Effector memory CD4-positive, alpha-beta T cell (primary cell): ENCODE measurements at regions not wholly inside any gene's neighbourhood (a gene's known extent, or its start where the extent isn't known, plus 50 kb on each side); places are given as distances from the start of the nearest gene placed in this dataset.
"Not testable (repeated sequence)": the region's sequence is repeated elsewhere in the genome, so short reads cannot be mapped to it uniquely, and the experiment has no call there.

Experiments used
- DNase-seq, 3 donors: peaks; one replicate each; pipeline ENCODE4 v3.0.0-alpha.2; 2020
- H3K27ac ChIP-seq: 2 replicates; pipeline ENCODE4 v1.7.0; 2013; ENCODE audit warnings: mild to moderate bottlenecking, low read length, moderate library complexity; ENCODE audit not compliant: insufficient read depth, poor library complexity, severe bottlenecking
- H3K27me3 ChIP-seq: replicated peaks from 2 replicates; pipeline ENCODE4 v1.7.0; 2013; ENCODE audit warnings: mild to moderate bottlenecking, low read length; ENCODE audit not compliant: insufficient read depth, control insufficient read depth, poor library complexity, severe bottlenecking
- H3K36me3 ChIP-seq: 2 replicates; pipeline ENCODE4 v1.7.0; 2013; ENCODE audit warnings: mild to moderate bottlenecking, low read length, moderate library complexity; ENCODE audit not compliant: control insufficient read depth, insufficient read depth
- H3K4me1 ChIP-seq: 2 replicates; pipeline ENCODE4 v1.7.0; 2013; ENCODE audit warnings: low read length, mild to moderate bottlenecking; ENCODE audit not compliant: control insufficient read depth, insufficient read depth, poor library complexity, severe bottlenecking
- H3K4me3 ChIP-seq: 2 replicates; pipeline ENCODE4 v1.7.0; 2013; ENCODE audit warnings: low read length, low read depth, mild to moderate bottlenecking; ENCODE audit not compliant: insufficient read depth, poor library complexity, severe bottlenecking
- H3K9me3 ChIP-seq: 2 replicates; pipeline ENCODE4 v1.7.0; 2013; ENCODE audit warnings: mild to moderate bottlenecking, low read length, moderate library complexity; ENCODE audit not compliant: control insufficient read depth

- Histone ChIP-seq H3K4me3 (no peak overlapping the region), H3K27ac (no peak overlapping the region), H3K4me1 (no peaks in the 10 kb centered on the region), H3K36me3 (no peaks in the 10 kb centered on the region), H3K27me3 (no peaks in the 10 kb centered on the region), H3K9me3 (no peaks in the 10 kb centered on the region)
- no peak for DNase-seq
Observed at GRCh38 chr3:194064380-194065332, 71.3 kb upstream of the HES1 start.

- H3K4me1 ChIP-seq, H3K36me3 ChIP-seq, H3K9me3 ChIP-seq, DNase-seq, H3K4me3 ChIP-seq, H3K27ac ChIP-seq, H3K27me3 ChIP-seq: not testable (repeated sequence)
Observed at GRCh38 chr3:194067327-194067726, 68.6 kb upstream of the HES1 start.

GRCh38 chr3:194067949-194068362, 68.0 kb upstream of the HES1 start:
- peaks cover 10% of the 10 kb centered on the region for H3K4me1 ChIP-seq
- no peak overlapping the region for H3K27ac ChIP-seq
- H3K36me3 ChIP-seq = no peaks in the 10 kb centered on the region
- H3K9me3 ChIP-seq = no peaks in the 10 kb centered on the region
- H3K27me3 ChIP-seq = peaks cover 10% of the 10 kb centered on the region
- no peak overlapping the region for H3K4me3 ChIP-seq
- DNase-seq = no peak

GRCh38 chr3:194069421-194070219, 66.3 kb upstream of the HES1 start:
- Histone ChIP-seq H3K4me3 (no peak overlapping the region), H3K27me3 (peaks cover 10% of the 10 kb centered on the region), H3K9me3 (no peaks in the 10 kb centered on the region), H3K27ac (no peak overlapping the region), H3K4me1 (peaks cover 10% of the 10 kb centered on the region), H3K36me3 (no peaks in the 10 kb centered on the region)
- no peak for DNase-seq

GRCh38 chr3:194070220-194070633, 65.7 kb upstream of the HES1 start:
- no peak for DNase-seq
- no peak overlapping the region for H3K27ac ChIP-seq
- H3K4me1 ChIP-seq = peaks cover 10% of the 10 kb centered on the region
- H3K9me3 ChIP-seq = no peaks in the 10 kb centered on the region
- no peaks in the 10 kb centered on the region for H3K36me3 ChIP-seq
- peaks cover 10% of the 10 kb centered on the region for H3K27me3 ChIP-seq
- H3K4me3 ChIP-seq = peak overlapping the region; percentile 49

GRCh38 chr3:194070634-194071409, 65.1 kb upstream of the HES1 start:
- Histone ChIP-seq H3K9me3 (no peaks in the 10 kb centered on the region), H3K27ac (no peak overlapping the region)

GRCh38 chr3:194072097-194072428, 63.9 kb upstream of the HES1 start:
- Histone ChIP-seq H3K27me3 (peaks cover 10% of the 10 kb centered on the region), H3K27ac (no peak overlapping the region), H3K36me3 (no peaks in the 10 kb centered on the region), H3K9me3 (no peaks in the 10 kb centered on the region), H3K4me1 (peaks cover 10% of the 10 kb centered on the region), H3K4me3 (no peak overlapping the region)
- DNase-seq = no peak

More at GRCh38 chr3:194070634-194071409, 65.1 kb upstream of the HES1 start:
- Histone ChIP-seq H3K4me3 (peak overlapping the region; percentile 56), H3K36me3 (no peaks in the 10 kb centered on the region), H3K4me1 (peaks cover 10% of the 10 kb centered on the region), H3K27me3 (peaks cover 10% of the 10 kb centered on the region)
- peak; percentile 5 to 25 (median 14) for DNase-seq

GRCh38 chr3:194072691-194073279, 63.2 kb upstream of the HES1 start:
- no peak overlapping the region for H3K4me3 ChIP-seq
- H3K27ac ChIP-seq = no peak overlapping the region

GRCh38 chr3:194073926-194074325, 62.0 kb upstream of the HES1 start:
- DNase-seq = no peak
- Histone ChIP-seq H3K27ac (no peak overlapping the region), H3K27me3 (peaks cover 10% of the 10 kb centered on the region), H3K4me1 (peaks cover 10% of the 10 kb centered on the region), H3K4me3 (no peak overlapping the region), H3K36me3 (no peaks in the 10 kb centered on the region), H3K9me3 (no peaks in the 10 kb centered on the region)

More at GRCh38 chr3:194072691-194073279, 63.2 kb upstream of the HES1 start:
- H3K9me3 ChIP-seq = no peaks in the 10 kb centered on the region
- no peak for DNase-seq
- peaks cover 10% of the 10 kb centered on the region for H3K27me3 ChIP-seq
- peaks cover 10% of the 10 kb centered on the region for H3K4me1 ChIP-seq
- no peaks in the 10 kb centered on the region for H3K36me3 ChIP-seq
